ENCODE measurements at regions not wholly inside any gene's neighbourhood (a gene's known extent, or its start where the extent isn't known, plus 50 kb on each side); places are given as distances from the start of the nearest gene placed in this dataset.

DNA sequence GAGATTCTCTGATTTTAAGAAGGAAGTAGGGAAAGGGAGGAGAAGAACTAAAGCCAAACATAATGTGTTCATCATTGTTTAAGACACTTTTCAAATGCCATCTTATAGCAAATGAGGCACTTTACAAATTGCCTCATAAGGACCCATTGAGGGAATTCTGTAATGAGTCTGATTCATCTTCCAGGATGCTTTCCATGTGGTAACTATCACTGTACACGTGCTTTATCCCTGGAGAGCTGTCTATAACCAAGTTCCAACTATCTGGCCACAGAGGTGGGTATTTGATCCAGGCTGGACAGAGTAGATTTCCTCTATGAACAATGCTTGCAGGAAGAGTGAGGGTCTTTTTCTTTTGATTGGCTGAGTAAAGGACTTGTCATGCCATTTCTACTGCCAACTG, 183.5 kb upstream of the NFIB start:
- no peak for TF ChIP-seq CTCF (IDR thresholded peaks at IDR 0.05; ENCODE audit: insufficient read depth, low read depth, low read length)
- no peak for TF ChIP-seq EZH2 (IDR thresholded peaks at IDR 0.05; ENCODE audit: insufficient read depth, low read length)
